ENCODE measurements at regions not wholly inside any gene's neighbourhood (a gene's known extent, or its start where the extent isn't known, plus 50 kb on each side); places are given as distances from the start of the nearest gene placed in this dataset.

GRCh38 chr4:11587797-11588196 lies 159.1 kb upstream of the HS3ST1 start:
- TF ChIP-seq CTCF (IDR thresholded peaks at IDR 0.05; ENCODE audit: insufficient read depth, low read length, severe bottlenecking): no peak
- DNase-seq (ENCODE audit: low read depth): no peak
- no peak for FAIRE-seq

GRCh38 chr4:11585506-11585905 lies 156.8 kb upstream of the HS3ST1 start:
- peak; percentile 80 for DNase-seq (ENCODE audit: low read depth)
- H3K27me3 ChIP-seq (ENCODE audit: control insufficient read depth, insufficient read depth, low read length): no peaks in the 10 kb centered on the region
- no peak for TF ChIP-seq CTCF (IDR thresholded peaks at IDR 0.05; ENCODE audit: insufficient read depth, low read length, severe bottlenecking)
- H3K36me3 ChIP-seq (ENCODE audit: control insufficient read depth, insufficient read depth, low read length): no peaks in the 10 kb centered on the region
- H3K4me3 ChIP-seq (ENCODE audit: low read depth, low read length): no peak overlapping the region
- FAIRE-seq: peak; percentile 94

More at GRCh38 chr4:11587797-11588196, 159.1 kb upstream of the HS3ST1 start:
- Histone ChIP-seq H3K27me3 (ENCODE audit: control insufficient read depth, insufficient read depth, low read length) (no peaks in the 10 kb centered on the region), H3K4me3 (ENCODE audit: low read depth, low read length) (no peak overlapping the region), H3K36me3 (ENCODE audit: control insufficient read depth, insufficient read depth, low read length) (no peaks in the 10 kb centered on the region)

- TF ChIP-seq CTCF (IDR thresholded peaks at IDR 0.05; ENCODE audit: insufficient read depth, low read length, severe bottlenecking): no peak
Observed at GRCh38 chr4:11568511-11568910, 139.8 kb upstream of the HS3ST1 start.

GRCh38 chr4:11566444-11567022 lies 137.8 kb upstream of the HS3ST1 start:
- no peak overlapping the region for H3K4me3 ChIP-seq (ENCODE audit: low read depth, low read length)
- DNase-seq (ENCODE audit: low read depth) (no peak), FAIRE-seq (no peak)

More at GRCh38 chr4:11568511-11568910, 139.8 kb upstream of the HS3ST1 start:
- DNase-seq (ENCODE audit: low read depth) (no peak), FAIRE-seq (no peak)
- no peak overlapping the region for H3K4me3 ChIP-seq (ENCODE audit: low read depth, low read length)
- H3K27me3 ChIP-seq (ENCODE audit: control insufficient read depth, insufficient read depth, low read length): no peaks in the 10 kb centered on the region
- H3K36me3 ChIP-seq (ENCODE audit: control insufficient read depth, insufficient read depth, low read length): no peaks in the 10 kb centered on the region

GRCh38 chr4:11565899-11566298 lies 137.2 kb upstream of the HS3ST1 start:
- no peaks in the 10 kb centered on the region for H3K36me3 ChIP-seq (ENCODE audit: control insufficient read depth, insufficient read depth, low read length)
- FAIRE-seq (no peak), DNase-seq (ENCODE audit: low read depth) (no peak)
- no peak overlapping the region for H3K4me3 ChIP-seq (ENCODE audit: low read depth, low read length)
- no peak for TF ChIP-seq CTCF (IDR thresholded peaks at IDR 0.05; ENCODE audit: insufficient read depth, low read length, severe bottlenecking)
- no peaks in the 10 kb centered on the region for H3K27me3 ChIP-seq (ENCODE audit: control insufficient read depth, insufficient read depth, low read length)

More at GRCh38 chr4:11566444-11567022, 137.8 kb upstream of the HS3ST1 start:
- H3K36me3 ChIP-seq (ENCODE audit: control insufficient read depth, insufficient read depth, low read length): no peaks in the 10 kb centered on the region
- no peaks in the 10 kb centered on the region for H3K27me3 ChIP-seq (ENCODE audit: control insufficient read depth, insufficient read depth, low read length)
- no peak for TF ChIP-seq CTCF (IDR thresholded peaks at IDR 0.05; ENCODE audit: insufficient read depth, low read length, severe bottlenecking)

GRCh38 chr4:11565213-11565612 lies 136.5 kb upstream of the HS3ST1 start:
- no peaks in the 10 kb centered on the region for H3K36me3 ChIP-seq (ENCODE audit: control insufficient read depth, insufficient read depth, low read length)
- FAIRE-seq (no peak), DNase-seq (ENCODE audit: low read depth) (no peak)
- no peak for TF ChIP-seq CTCF (IDR thresholded peaks at IDR 0.05; ENCODE audit: insufficient read depth, low read length, severe bottlenecking)
- H3K27me3 ChIP-seq (ENCODE audit: control insufficient read depth, insufficient read depth, low read length): no peaks in the 10 kb centered on the region
- no peak overlapping the region for H3K4me3 ChIP-seq (ENCODE audit: low read depth, low read length)

All from bronchial epithelial cell (primary cell).